ENCODE measurements at regions not wholly inside any gene's neighbourhood (a gene's known extent, or its start where the extent isn't known, plus 50 kb on each side); places are given as distances from the start of the nearest gene placed in this dataset.
"Not testable (repeated sequence)": the region's sequence is repeated elsewhere in the genome, so short reads cannot be mapped to it uniquely, and the experiment has no call there.

DNA sequence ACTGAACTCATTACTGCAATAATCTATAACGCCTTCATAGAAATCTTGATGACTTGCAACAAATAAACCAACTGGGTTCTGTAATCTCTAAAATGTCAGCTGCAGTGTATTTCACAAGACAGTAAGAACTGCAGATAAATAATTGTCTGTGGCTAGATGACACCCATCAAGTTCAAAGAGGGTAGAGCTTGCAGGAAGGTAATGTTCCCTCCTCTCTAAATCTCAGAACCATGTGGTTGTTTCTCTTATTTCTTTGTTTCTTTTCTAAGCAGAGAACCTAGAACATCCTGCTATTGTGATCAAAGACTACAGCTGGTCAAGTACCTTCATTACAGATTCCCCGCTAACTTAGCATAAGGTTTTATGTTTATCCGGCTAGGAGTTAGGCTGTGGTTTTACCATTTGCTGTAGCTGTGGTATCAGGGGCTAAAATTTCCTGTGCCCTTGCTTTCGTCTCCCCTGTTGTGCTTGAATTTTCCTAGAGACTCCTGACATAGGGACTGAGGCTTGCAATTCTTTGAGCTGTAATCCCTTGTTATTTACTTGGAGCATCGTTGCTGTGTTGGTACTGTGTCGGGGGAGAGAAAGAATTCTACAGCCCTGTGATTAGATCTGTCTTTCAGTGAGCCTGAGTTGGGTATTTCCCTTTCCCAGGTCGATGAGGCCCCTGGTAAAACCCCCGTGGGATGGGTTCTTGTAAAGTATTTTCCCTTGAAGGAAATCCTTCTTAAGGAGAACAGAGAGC, 253.1 kb upstream of the BTG1 start:
- DNase-seq (ENCODE audit: low spot score), result no peak
- H3K4me3 ChIP-seq, result no peak overlapping the region
- no peaks in the 10 kb centered on the region for H3K36me3 ChIP-seq
- H3K9me3 ChIP-seq, result no peaks in the 10 kb centered on the region
- H3K27me3 ChIP-seq (replicated peaks; ENCODE audit: insufficient read depth), result no peaks in the 10 kb centered on the region
- no peak overlapping the region for H3K27ac ChIP-seq
- 65% methylated on average over 8 of the region's 8 CpGs for WGBS
- H3K4me1 ChIP-seq (replicated peaks), result no peaks in the 10 kb centered on the region
- TF ChIP-seq POLR2A (IDR thresholded peaks at IDR 0.05) (no peak), CTCF (IDR thresholded peaks at IDR 0.05) (no peak), POLR2AphosphoS5 (IDR thresholded peaks at IDR 0.05) (no peak)
- intact Hi-C loops (cut with DNase I), result no loop called here

DNA sequence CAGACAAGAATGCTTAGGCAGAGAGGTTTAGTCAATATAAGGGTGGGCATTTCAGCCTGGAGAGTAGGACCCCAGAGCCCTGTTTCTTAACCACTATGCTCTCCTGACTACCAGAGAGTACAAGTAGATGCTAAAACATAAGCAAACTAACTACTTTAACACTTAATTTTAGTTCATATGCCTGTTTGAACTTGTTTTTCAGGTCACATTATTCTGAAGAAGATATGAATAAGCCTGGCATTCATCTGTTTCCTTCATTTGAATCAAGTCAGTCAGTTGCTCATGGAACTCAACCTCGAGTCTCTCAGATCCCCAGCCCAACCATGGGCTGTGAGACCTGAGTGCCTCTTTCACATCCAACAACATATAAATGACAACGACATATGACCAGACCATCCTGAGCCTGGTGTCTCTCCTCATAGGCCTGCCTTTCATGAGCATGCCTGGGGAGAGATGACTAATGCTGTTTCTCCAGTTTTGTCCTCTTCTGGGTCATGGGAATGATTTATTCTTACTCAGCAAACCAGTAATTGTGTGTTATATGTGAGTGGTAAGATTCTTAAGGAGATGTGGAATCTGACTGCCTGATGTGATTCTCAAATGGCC, 251.1 kb upstream of the BTG1 start:
- no peak overlapping the region for H3K27ac ChIP-seq
- DNase-seq (ENCODE audit: low spot score), result no peak
- no peaks in the 10 kb centered on the region for H3K27me3 ChIP-seq (replicated peaks; ENCODE audit: insufficient read depth)
- H3K9me3 ChIP-seq, result no peaks in the 10 kb centered on the region
- no peak overlapping the region for H3K4me3 ChIP-seq
- no peaks in the 10 kb centered on the region for H3K4me1 ChIP-seq (replicated peaks)
- H3K36me3 ChIP-seq, result no peaks in the 10 kb centered on the region
- TF ChIP-seq POLR2AphosphoS5 (IDR thresholded peaks at IDR 0.05), result no peak
- no peak for TF ChIP-seq POLR2A (IDR thresholded peaks at IDR 0.05)
- no peak for TF ChIP-seq CTCF (IDR thresholded peaks at IDR 0.05)
- intact Hi-C loops (cut with DNase I), result no loop called here
- WGBS, result 62% methylated on average over 2 of the region's 2 CpGs

DNA sequence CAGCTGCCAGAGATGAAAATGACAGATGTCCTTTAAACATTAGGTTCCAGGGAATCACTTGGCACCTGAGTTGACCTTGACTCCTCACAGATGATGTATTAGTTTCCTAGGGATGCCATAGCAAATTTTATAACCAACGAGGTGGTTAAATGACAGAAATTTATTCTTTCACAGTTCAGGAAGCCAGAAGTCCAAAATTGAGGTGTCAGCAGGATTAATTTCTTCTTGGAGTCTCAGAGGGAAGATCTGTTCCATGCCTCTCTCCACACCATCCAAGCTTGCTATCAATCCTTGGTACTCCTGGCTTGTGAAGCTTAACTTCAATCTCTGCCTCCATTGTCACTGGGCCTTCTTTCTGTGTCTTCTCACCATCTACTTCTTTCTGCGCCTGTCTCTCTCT, 249.7 kb upstream of the BTG1 start:
- WGBS, result 100% methylated on average over 2 of the region's 2 CpGs
- H3K36me3 ChIP-seq, result no peaks in the 10 kb centered on the region
- no peaks in the 10 kb centered on the region for H3K4me1 ChIP-seq (replicated peaks)
- DNase-seq (ENCODE audit: low spot score), result no peak
- no peak overlapping the region for H3K4me3 ChIP-seq
- H3K27me3 ChIP-seq (replicated peaks; ENCODE audit: insufficient read depth), result no peaks in the 10 kb centered on the region
- TF ChIP-seq POLR2A (IDR thresholded peaks at IDR 0.05), result no peak
- no peak for TF ChIP-seq CTCF (IDR thresholded peaks at IDR 0.05)
- TF ChIP-seq POLR2AphosphoS5 (IDR thresholded peaks at IDR 0.05), result no peak
- no peaks in the 10 kb centered on the region for H3K9me3 ChIP-seq
- H3K27ac ChIP-seq, result no peak overlapping the region
- intact Hi-C loops (cut with DNase I), result no loop called here

DNA sequence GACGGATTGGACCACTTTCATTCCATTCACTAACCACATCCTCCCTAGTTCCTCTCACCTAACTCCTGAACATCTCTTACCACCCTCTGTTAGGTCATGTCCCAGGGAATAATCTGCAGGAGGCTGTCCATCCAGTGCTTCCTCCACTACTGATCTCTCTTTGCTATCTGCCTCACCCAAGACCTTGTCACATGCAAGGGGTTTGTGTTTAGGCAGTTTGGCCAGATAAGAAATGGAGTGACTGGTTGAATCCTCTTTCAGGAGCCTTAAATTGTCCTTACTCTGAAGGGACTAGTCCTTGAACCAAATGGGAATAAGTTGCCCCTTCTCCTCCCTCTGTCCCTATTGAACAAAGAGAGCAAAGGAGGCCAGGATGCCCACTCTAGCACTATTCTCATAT, 249.2 kb upstream of the BTG1 start:
- no peak overlapping the region for H3K4me3 ChIP-seq
- no peak overlapping the region for H3K27ac ChIP-seq
- TF ChIP-seq POLR2AphosphoS5 (IDR thresholded peaks at IDR 0.05) (no peak), CTCF (IDR thresholded peaks at IDR 0.05) (no peak), POLR2A (IDR thresholded peaks at IDR 0.05) (no peak)
- intact Hi-C loops (cut with DNase I), result no loop called here
- no peak for DNase-seq (ENCODE audit: low spot score)
- H3K27me3 ChIP-seq (replicated peaks; ENCODE audit: insufficient read depth), result no peaks in the 10 kb centered on the region
- no peaks in the 10 kb centered on the region for H3K9me3 ChIP-seq
- H3K36me3 ChIP-seq, result no peaks in the 10 kb centered on the region
- no peaks in the 10 kb centered on the region for H3K4me1 ChIP-seq (replicated peaks)
- 100% methylated on average over 1 of the region's 1 CpG for WGBS

- TF ChIP-seq CTCF (IDR thresholded peaks at IDR 0.05) (no peak), POLR2A (IDR thresholded peaks at IDR 0.05) (no peak), POLR2AphosphoS5 (IDR thresholded peaks at IDR 0.05) (no peak)
- 93% methylated on average over 7 of the region's 7 CpGs for WGBS
- Histone ChIP-seq H3K4me3 (no peak overlapping the region), H3K9me3 (no peaks in the 10 kb centered on the region), H3K36me3 (no peaks in the 10 kb centered on the region), H3K27me3 (replicated peaks; ENCODE audit: insufficient read depth) (no peaks in the 10 kb centered on the region), H3K27ac (no peak overlapping the region), H3K4me1 (replicated peaks) (no peaks in the 10 kb centered on the region)
- no peak for DNase-seq (ENCODE audit: low spot score)
- intact Hi-C loops (cut with DNase I), result no loop called here
Observed at GRCh38 chr12:92393504-92393903, 247.9 kb upstream of the BTG1 start.

GRCh38 chr12:92391726-92392125, 246.1 kb upstream of the BTG1 start:
- DNase-seq (ENCODE audit: low spot score); intact Hi-C loops (cut with DNase I); H3K4me3 ChIP-seq; H3K36me3 ChIP-seq; H3K9me3 ChIP-seq; H3K27ac ChIP-seq; H3K4me1 ChIP-seq (replicated peaks); H3K27me3 ChIP-seq (replicated peaks; ENCODE audit: insufficient read depth): not testable (repeated sequence)
- WGBS, result 96% methylated on average over 1 of the region's 1 CpG
